Neutrophil (primary cell): ENCODE measurements at regions not wholly inside any gene's neighbourhood (a gene's known extent, or its start where the extent isn't known, plus 50 kb on each side); places are given as distances from the start of the nearest gene placed in this dataset.

Experiments used
- H3K27ac ChIP-seq: fragments of 200-600 bp; sonication (generic); 2 replicates; pipeline ENCODE4 v1.5.1; 2016; ENCODE audit warnings: mild to moderate bottlenecking, moderate library complexity
- H3K27me3 ChIP-seq: fragments of 200-600 bp; sonication (generic); 2 replicates; pipeline ENCODE4 v1.6.0; 2016; ENCODE audit warnings: mild to moderate bottlenecking
- H3K36me3 ChIP-seq: fragments of 200-600 bp; sonication (generic); 2 replicates; pipeline ENCODE4 v1.5.1; 2017
- H3K4me1 ChIP-seq, 2 experiments: fragments of 200-600 bp in 1 of 2; sonication (generic) in 1 of 2; 1 replicate in 1 of 2; 2 replicates in 1 of 2; pipeline versions ENCODE4 v1.5.1 to v1.6.1; 2013 to 2016; ENCODE audit warnings: low read depth in 1 of 2, low read length in 1 of 2, mild to moderate bottlenecking in 1 of 2, moderate library complexity in 1 of 2; ENCODE audit not compliant: control insufficient read depth in 1 of 2, insufficient read depth in 1 of 2
- H3K4me3 ChIP-seq, 2 experiments: fragments of 200-600 bp in 1 of 2; sonication (generic) in 1 of 2; 1 replicate in 1 of 2; 2 replicates in 1 of 2; pipeline ENCODE4 v1.5.1; 2013 to 2016; ENCODE audit warnings: low read depth in 1 of 2, low read length in 1 of 2, mild to moderate bottlenecking in 1 of 2, moderate library complexity in 1 of 2
- H3K9me3 ChIP-seq: fragments of 200-600 bp; sonication (generic); 2 replicates; pipeline ENCODE4 v1.5.1; 2016
- TF ChIP-seq, protein P1 (sequence below): fragments of 200-600 bp; sonication (generic); IDR thresholded peaks from 2 replicates; pipeline ENCODE4 v1.5.1; 2016; ENCODE audit warnings: antibody characterized with exemption

DNA sequence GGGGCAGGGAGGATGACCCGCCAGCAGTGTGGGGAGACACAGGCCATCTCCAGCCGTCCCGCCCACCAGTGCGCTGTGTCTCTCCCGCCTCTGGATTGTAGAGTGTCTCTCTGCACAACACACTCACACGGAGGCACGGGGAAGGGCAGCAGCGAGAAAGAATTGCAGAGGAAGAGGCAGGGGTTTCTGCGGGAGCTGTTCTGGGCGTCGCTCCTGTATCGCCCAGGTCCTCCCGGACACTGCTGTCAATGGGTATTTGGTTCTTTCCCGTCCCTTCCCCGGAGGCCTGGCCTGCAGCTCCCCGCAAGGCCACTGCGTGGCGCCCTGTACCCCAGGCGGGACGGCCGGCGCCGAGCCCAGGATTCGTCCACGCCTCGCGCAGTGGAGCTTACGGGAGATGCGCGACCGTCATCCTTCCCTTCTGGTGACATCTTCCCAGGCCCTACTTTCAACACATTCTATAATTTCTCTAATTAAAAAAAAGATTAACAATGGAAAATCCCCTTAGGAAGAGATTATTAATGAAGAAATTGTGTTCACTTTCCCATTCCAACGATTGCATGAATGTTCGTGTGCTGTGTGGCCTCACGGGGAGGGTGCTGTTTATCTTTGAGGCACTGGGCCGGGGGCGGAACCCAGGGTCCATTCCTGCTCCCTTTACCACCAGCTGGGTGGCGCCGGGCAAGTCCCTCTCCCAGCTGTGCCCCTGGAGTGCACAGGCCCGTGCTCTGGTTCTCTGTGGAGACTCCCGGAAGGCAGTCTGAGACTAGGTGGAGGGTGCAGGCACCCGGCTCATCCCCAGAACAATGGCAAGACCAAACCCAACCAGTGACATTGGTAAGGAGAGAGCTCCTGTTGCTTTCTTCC lies 95.7 kb downstream of the CPZ start:
- Histone ChIP-seq H3K27ac (no peak overlapping the region), H3K4me1 (no peaks in the 10 kb centered on the region), H3K4me3 (no peak overlapping the region), H3K9me3 (no peaks in the 10 kb centered on the region), H3K36me3 (no peaks in the 10 kb centered on the region), H3K27me3 (peaks cover 44% of the 10 kb centered on the region)
- TF ChIP-seq, protein P1, sequence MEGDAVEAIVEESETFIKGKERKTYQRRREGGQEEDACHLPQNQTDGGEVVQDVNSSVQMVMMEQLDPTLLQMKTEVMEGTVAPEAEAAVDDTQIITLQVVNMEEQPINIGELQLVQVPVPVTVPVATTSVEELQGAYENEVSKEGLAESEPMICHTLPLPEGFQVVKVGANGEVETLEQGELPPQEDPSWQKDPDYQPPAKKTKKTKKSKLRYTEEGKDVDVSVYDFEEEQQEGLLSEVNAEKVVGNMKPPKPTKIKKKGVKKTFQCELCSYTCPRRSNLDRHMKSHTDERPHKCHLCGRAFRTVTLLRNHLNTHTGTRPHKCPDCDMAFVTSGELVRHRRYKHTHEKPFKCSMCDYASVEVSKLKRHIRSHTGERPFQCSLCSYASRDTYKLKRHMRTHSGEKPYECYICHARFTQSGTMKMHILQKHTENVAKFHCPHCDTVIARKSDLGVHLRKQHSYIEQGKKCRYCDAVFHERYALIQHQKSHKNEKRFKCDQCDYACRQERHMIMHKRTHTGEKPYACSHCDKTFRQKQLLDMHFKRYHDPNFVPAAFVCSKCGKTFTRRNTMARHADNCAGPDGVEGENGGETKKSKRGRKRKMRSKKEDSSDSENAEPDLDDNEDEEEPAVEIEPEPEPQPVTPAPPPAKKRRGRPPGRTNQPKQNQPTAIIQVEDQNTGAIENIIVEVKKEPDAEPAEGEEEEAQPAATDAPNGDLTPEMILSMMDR = no peak

DNA sequence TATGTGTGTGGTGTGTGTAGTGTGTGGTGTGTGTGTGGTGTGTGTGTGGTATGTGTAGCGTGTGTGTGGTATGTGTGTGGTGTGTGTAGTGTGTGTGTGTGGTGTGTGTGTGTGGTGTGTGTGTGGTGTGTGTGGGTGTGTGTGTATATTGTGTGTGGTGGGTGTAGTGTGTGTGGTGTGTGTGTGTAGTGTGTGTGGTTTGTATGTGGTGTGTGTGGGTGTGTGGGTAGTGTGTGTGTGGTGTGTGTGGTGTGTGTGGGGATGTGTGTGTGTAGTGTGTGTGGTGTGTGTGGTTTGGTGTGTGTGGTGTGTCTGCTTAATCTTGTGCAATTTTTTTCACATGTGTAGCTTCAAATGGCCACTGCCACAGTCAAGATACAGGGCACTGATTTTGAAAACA lies 94.5 kb downstream of the CPZ start:
- TF ChIP-seq, protein P1 = no peak
- Histone ChIP-seq H3K4me3 (no peak overlapping the region), H3K27me3 (peaks cover 44% of the 10 kb centered on the region), H3K4me1 (no peaks in the 10 kb centered on the region), H3K36me3 (no peaks in the 10 kb centered on the region), H3K9me3 (no peaks in the 10 kb centered on the region), H3K27ac (no peak overlapping the region)

DNA sequence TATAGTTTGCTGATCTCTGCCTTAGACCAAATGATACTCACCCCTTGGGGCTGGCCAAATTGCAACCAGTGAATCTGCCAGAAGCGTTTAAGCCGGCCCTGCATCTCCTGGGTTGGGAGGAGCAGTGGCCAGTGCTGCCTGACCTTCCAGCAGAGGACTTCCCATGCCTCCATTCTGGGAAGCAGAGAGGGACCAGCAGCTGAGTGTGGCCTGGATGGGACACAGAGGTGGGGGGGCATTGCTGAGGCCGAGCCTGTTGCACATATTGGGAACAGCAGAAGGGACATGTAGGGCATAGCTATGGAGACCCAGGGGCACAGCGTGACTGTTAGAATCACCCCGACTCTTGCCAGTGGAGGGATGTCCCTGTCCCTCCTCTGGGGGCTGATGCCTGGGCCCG lies 93.3 kb downstream of the CPZ start:
- Histone ChIP-seq H3K4me1 (no peaks in the 10 kb centered on the region), H3K4me3 (no peak overlapping the region), H3K27ac (no peak overlapping the region), H3K9me3 (no peaks in the 10 kb centered on the region), H3K27me3 (peaks cover 48% of the 10 kb centered on the region), H3K36me3 (no peaks in the 10 kb centered on the region)
- TF ChIP-seq, protein P1 = no peak

DNA sequence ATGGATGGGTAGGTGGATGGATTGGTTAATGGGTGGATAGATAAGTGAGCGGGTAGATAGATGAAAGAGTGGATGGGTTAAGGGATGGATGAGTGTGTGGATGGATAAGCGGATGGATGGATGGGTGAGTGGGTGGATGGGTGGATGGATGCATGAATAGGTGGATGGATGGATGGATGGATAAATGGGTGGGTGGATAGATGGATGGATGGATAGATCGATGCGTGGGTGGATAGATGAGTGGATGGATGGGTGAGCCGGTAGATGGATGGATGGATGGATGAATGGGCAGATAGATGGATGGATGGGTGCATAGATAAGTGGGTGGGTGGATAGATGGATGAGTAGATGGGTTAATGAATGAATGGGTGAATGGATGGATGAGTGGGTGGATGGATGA lies 90.9 kb downstream of the CPZ start:
- Histone ChIP-seq H3K27me3 (peaks cover 35% of the 10 kb centered on the region), H3K27ac (no peak overlapping the region), H3K4me3 (no peak overlapping the region), H3K4me1 (no peaks in the 10 kb centered on the region), H3K36me3 (no peaks in the 10 kb centered on the region), H3K9me3 (no peaks in the 10 kb centered on the region)
- TF ChIP-seq, protein P1 = no peak

DNA sequence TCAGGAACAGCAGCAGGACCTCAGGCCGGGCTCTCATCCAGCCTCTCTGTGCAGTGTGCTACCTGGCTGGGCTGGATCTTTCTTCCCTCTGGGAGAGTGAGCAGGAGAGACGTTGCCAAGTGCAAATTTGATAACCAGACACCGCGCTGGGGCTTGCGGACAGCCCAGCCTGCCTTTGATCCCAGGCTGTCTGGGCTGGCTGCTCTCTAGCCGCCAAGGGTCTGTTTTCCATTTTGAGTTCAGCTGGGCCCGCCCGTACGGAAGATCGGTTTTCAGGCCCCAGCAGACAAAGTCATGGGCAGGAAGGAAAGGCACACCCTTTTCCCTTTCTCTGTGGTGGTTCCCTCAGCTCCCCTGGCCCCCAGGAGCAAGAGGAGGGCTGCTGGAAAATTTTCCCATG lies 90.2 kb downstream of the CPZ start:
- TF ChIP-seq, protein P1 = no peak
- no peak overlapping the region for H3K27ac ChIP-seq
- no peaks in the 10 kb centered on the region for H3K9me3 ChIP-seq
- no peak overlapping the region for H3K4me3 ChIP-seq
- H3K36me3 ChIP-seq = no peaks in the 10 kb centered on the region
- peaks cover 27% of the 10 kb centered on the region for H3K27me3 ChIP-seq
- H3K4me1 ChIP-seq = no peaks in the 10 kb centered on the region
